Loucy (cell line): ENCODE measurements at regions not wholly inside any gene's neighbourhood (a gene's known extent, or its start where the extent isn't known, plus 50 kb on each side); places are given as distances from the start of the nearest gene placed in this dataset.

Experiments
- EZH2phosphoT487 ChIP-seq: fragments of 200-600 bp; IDR thresholded peaks from 2 replicates; pipeline ENCODE4 v1.6.1; 2018; ENCODE audit warnings: antibody characterized with exemption, mild to moderate bottlenecking, moderate library complexity, borderline replicate concordance
- TF ChIP-seq, protein P1 (sequence below): fragments of 200-600 bp; sonication (generic); conservative IDR thresholded peaks from 2 replicates; pipeline ENCODE4 v1.5.1; 2014; ENCODE audit warnings: mild to moderate bottlenecking, antibody characterized with exemption, low read length

DNA sequence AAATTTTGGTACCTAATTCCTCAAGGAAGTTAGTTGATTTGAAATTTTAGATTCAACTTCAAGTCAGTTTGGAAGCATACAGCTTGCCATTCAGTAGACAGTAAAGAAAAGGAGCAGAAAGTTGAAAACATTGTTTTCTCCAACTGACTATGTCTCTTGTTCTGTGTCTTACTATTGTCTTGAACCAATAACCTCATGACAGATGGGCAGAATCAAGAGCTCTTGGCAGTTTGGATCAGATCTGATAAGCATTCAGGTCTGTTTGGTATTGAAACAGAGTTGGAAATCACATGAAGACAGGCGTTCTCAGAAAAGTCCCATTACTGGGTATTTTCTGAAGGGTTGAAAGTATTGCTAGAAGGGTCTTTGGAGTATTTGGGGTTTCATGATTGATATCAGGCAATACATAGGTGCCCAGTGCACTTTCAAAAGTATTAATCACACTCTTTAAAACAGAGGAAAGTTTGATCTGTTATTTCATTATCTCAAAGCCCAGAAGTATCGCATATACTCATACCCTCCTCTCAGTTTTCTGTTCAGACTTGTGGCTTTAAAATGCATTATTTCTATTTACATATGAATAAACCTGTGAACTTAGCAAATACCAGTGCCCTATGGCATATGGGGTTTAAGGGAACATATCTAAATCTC lies 428.4 kb upstream of the ZEB2 start:
- TF ChIP-seq, protein P1, sequence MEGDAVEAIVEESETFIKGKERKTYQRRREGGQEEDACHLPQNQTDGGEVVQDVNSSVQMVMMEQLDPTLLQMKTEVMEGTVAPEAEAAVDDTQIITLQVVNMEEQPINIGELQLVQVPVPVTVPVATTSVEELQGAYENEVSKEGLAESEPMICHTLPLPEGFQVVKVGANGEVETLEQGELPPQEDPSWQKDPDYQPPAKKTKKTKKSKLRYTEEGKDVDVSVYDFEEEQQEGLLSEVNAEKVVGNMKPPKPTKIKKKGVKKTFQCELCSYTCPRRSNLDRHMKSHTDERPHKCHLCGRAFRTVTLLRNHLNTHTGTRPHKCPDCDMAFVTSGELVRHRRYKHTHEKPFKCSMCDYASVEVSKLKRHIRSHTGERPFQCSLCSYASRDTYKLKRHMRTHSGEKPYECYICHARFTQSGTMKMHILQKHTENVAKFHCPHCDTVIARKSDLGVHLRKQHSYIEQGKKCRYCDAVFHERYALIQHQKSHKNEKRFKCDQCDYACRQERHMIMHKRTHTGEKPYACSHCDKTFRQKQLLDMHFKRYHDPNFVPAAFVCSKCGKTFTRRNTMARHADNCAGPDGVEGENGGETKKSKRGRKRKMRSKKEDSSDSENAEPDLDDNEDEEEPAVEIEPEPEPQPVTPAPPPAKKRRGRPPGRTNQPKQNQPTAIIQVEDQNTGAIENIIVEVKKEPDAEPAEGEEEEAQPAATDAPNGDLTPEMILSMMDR = no peak
- TF ChIP-seq EZH2phosphoT487 = no peak
